ENCODE measurements at regions not wholly inside any gene's neighbourhood (a gene's known extent, or its start where the extent isn't known, plus 50 kb on each side); places are given as distances from the start of the nearest gene placed in this dataset.

- H3K9me3 ChIP-seq (ENCODE audit: control insufficient read depth in 2 of 3, insufficient read depth in 1 of 3, low read length in 3 of 3), result no peaks in the 10 kb centered on the region
- FAIRE-seq, result no peak
- H3K9ac ChIP-seq (ENCODE audit: low read length in 3 of 3), result no peak overlapping the region
- H3K36me3 ChIP-seq (ENCODE audit: control insufficient read depth in 2 of 3, insufficient read depth in 3 of 3, low read length in 3 of 3), result no peaks in the 10 kb centered on the region
- no peak overlapping the region for H3K4me3 ChIP-seq (ENCODE audit: low read length in 3 of 3)
- H3K27me3 ChIP-seq (ENCODE audit: control insufficient read depth, insufficient read depth, low read length), result no peaks in the 10 kb centered on the region
- no peaks in the 10 kb centered on the region for H3K4me1 ChIP-seq (ENCODE audit: control insufficient read depth in 2 of 3, insufficient read depth in 2 of 3, low read depth in 1 of 3, low read length in 3 of 3)
- no peak overlapping the region for H3K27ac ChIP-seq (ENCODE audit: low read depth in 2 of 2, low read length in 2 of 2)
- TF ChIP-seq CTCF (IDR thresholded peaks at IDR 0.05; ENCODE audit: borderline replicate concordance, extremely low read depth, insufficient read depth), result no peak
- intact Hi-C loops (cut with DNase I), result no loop called here
- DNase-seq, result no peak
These were observed 948.9 kb upstream of the ARRDC3 start for GRCh38 chr5:92332039-92332438.

- Histone ChIP-seq H3K27ac (ENCODE audit: low read depth in 2 of 2, low read length in 2 of 2) (no peak overlapping the region), H3K36me3 (ENCODE audit: control insufficient read depth in 2 of 3, insufficient read depth in 3 of 3, low read length in 3 of 3) (no peaks in the 10 kb centered on the region), H3K27me3 (ENCODE audit: control insufficient read depth, insufficient read depth, low read length) (no peaks in the 10 kb centered on the region), H3K4me3 (ENCODE audit: low read length in 3 of 3) (no peak overlapping the region), H3K4me1 (ENCODE audit: control insufficient read depth in 2 of 3, insufficient read depth in 2 of 3, low read depth in 1 of 3, low read length in 3 of 3) (no peaks in the 10 kb centered on the region), H3K9me3 (ENCODE audit: control insufficient read depth in 2 of 3, insufficient read depth in 1 of 3, low read length in 3 of 3) (no peaks in the 10 kb centered on the region), H3K9ac (ENCODE audit: low read length in 3 of 3) (no peak overlapping the region)
- DNase-seq (no peak), FAIRE-seq (no peak)
- intact Hi-C loops (cut with DNase I), result no loop called here
- no peak for TF ChIP-seq CTCF (IDR thresholded peaks at IDR 0.05; ENCODE audit: borderline replicate concordance, extremely low read depth, insufficient read depth)
These were observed 947.2 kb upstream of the ARRDC3 start for GRCh38 chr5:92330365-92330764.

GRCh38 chr5:92329759-92330158, 946.6 kb upstream of the ARRDC3 start:
- intact Hi-C loops (cut with DNase I), result no loop called here
- Histone ChIP-seq H3K27ac (ENCODE audit: low read depth in 2 of 2, low read length in 2 of 2) (no peak overlapping the region), H3K9me3 (ENCODE audit: control insufficient read depth in 2 of 3, insufficient read depth in 1 of 3, low read length in 3 of 3) (no peaks in the 10 kb centered on the region), H3K27me3 (ENCODE audit: control insufficient read depth, insufficient read depth, low read length) (no peaks in the 10 kb centered on the region), H3K9ac (ENCODE audit: low read length in 3 of 3) (no peak overlapping the region), H3K4me3 (ENCODE audit: low read length in 3 of 3) (no peak overlapping the region), H3K4me1 (ENCODE audit: control insufficient read depth in 2 of 3, insufficient read depth in 2 of 3, low read depth in 1 of 3, low read length in 3 of 3) (no peaks in the 10 kb centered on the region), H3K36me3 (ENCODE audit: control insufficient read depth in 2 of 3, insufficient read depth in 3 of 3, low read length in 3 of 3) (no peaks in the 10 kb centered on the region)
- no peak for DNase-seq
- FAIRE-seq, result no peak
- TF ChIP-seq CTCF (IDR thresholded peaks at IDR 0.05; ENCODE audit: borderline replicate concordance, extremely low read depth, insufficient read depth), result no peak

- no peaks in the 10 kb centered on the region for H3K9me3 ChIP-seq (ENCODE audit: control insufficient read depth in 2 of 3, insufficient read depth in 1 of 3, low read length in 3 of 3)
- no peak overlapping the region for H3K9ac ChIP-seq (ENCODE audit: low read length in 3 of 3)
- no peak overlapping the region for H3K27ac ChIP-seq (ENCODE audit: low read depth in 2 of 2, low read length in 2 of 2)
- H3K36me3 ChIP-seq (ENCODE audit: control insufficient read depth in 2 of 3, insufficient read depth in 3 of 3, low read length in 3 of 3), result no peaks in the 10 kb centered on the region
- no peaks in the 10 kb centered on the region for H3K4me1 ChIP-seq (ENCODE audit: control insufficient read depth in 2 of 3, insufficient read depth in 2 of 3, low read depth in 1 of 3, low read length in 3 of 3)
- no peaks in the 10 kb centered on the region for H3K27me3 ChIP-seq (ENCODE audit: control insufficient read depth, insufficient read depth, low read length)
- no peak overlapping the region for H3K4me3 ChIP-seq (ENCODE audit: low read length in 3 of 3)
- no peak for TF ChIP-seq CTCF (IDR thresholded peaks at IDR 0.05; ENCODE audit: borderline replicate concordance, extremely low read depth, insufficient read depth)
- intact Hi-C loops (cut with DNase I), result no loop called here
- no peak for FAIRE-seq
- no peak for DNase-seq
These were observed 945.6 kb upstream of the ARRDC3 start for GRCh38 chr5:92328584-92329259.
